GM18517 (cell line): ENCODE measurements at regions not wholly inside any gene's neighbourhood (a gene's known extent, or its start where the extent isn't known, plus 50 kb on each side); places are given as distances from the start of the nearest gene placed in this dataset.
"Not testable (repeated sequence)": the region's sequence is repeated elsewhere in the genome, so short reads cannot be mapped to it uniquely, and the experiment has no call there.

Source experiments
- ATAC-seq: cut with Tn5 transposase; IDR thresholded peaks from one replicate; pipeline ENCODE4 v1.9.1; 2021; ENCODE audit warnings: mild to moderate bottlenecking, moderate library complexity; ENCODE audit not compliant: unreplicated experiment

DNA sequence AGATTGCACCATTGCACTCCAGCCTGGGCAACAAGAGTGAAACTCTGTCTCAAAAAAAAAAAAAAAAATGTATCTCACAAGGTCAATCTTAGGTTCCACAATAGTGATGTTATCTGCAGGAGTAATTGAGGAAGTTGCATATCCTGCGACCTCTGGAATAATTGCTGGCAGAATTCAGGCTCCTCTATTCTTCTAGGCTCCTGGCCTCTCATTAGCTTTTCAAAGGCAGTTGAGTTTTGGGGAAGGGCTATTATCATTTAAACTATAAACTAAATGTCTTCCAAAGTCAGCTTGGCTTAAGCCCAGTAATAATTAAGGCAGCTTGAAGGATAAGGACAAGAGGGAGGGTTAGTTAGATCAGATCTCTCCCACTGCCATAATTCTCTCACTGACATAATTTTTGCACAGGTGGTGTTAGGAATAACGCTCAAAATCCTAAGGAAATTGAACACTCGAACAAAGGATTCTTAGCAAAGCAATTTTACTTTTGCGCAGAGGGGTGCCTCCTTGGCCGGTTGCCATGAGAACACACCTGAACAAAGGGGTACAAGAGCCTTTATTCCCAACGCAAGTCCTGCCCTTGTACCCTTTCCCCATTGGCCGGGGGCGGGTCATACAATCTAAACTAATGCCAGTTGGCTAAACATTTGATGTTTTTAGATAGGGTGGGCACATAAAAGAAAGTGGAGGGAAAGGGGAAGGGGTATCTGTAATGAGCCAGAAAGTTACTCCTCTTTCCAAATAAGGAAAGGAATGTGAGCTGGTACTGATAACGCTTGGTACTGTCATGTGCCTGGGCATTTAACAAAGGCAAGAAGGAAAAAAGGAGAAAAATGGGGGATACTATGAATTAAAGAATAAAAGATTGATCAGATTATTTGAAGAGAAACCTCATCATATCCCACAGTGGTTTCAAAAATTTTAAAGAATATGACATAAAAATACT, 106.4 kb upstream of the CCNG1 start:
- ATAC-seq, result no peak

- not testable (repeated sequence) for ATAC-seq
Measured at GRCh38 chr5:163336074-163336473, 101.3 kb upstream of the CCNG1 start.

- no peak for ATAC-seq
Measured at GRCh38 chr5:163339148-163339547, 98.2 kb upstream of the CCNG1 start.

DNA sequence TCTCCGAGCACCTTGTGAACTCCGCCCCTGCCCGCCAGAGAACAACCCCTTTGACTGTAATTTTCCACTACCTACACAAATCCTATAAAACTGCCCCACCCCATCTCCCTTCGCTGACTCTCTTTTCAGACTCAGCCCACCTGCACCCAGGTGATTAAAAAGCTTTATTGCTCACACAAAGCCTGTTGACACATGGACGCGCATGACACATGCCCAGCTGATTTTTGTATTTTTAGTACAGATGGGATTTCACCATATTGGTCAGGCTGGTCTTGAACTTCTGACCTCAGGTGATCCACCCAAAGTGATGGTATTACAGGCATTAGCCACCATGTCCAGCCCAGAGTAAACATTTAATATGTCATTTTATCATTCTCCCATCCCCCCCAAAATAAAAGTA, 97.0 kb upstream of the CCNG1 start:
- not testable (repeated sequence) for ATAC-seq

- ATAC-seq, result no peak
Measured at GRCh38 chr5:163342306-163342705, 95.1 kb upstream of the CCNG1 start.

DNA sequence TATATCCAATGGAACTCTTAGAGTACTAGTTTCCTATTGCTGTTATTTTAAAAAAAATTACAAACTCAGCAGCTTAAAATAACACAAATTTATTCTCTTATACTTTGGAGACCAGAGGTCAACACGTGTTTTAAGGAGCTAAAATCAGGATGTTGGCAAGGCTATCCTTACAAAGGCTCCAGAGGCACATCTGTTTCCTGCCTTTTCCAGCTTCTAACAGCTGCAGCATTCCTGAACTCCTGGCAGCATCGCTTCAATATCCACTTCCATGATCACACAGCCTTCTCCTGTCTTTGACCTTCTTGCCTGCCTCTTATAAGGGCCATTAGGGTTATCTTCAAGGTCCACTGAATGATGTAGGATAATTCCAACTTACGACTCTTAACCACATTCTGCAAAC, 92.2 kb upstream of the CCNG1 start:
- no peak for ATAC-seq

DNA sequence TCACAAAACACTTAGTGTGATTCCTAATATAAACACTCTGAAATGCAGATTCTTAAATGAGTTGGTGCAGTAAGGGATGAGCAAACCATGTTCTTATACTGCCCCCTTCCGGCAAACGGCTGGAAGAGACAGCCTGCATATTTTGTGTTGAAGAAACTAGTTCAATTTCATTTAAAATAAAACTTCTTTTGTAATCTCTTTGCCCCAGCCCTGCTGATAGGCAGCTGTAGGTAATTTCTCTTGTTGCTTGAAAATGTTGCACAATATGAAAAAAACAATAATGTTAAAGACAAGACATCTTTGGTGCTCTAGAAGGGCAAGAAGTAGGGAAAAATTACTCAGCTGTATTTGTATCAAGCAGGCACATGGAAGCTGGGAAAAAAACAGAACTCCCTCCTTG, 89.7 kb upstream of the CCNG1 start:
- ATAC-seq, result peak; percentile 73

DNA sequence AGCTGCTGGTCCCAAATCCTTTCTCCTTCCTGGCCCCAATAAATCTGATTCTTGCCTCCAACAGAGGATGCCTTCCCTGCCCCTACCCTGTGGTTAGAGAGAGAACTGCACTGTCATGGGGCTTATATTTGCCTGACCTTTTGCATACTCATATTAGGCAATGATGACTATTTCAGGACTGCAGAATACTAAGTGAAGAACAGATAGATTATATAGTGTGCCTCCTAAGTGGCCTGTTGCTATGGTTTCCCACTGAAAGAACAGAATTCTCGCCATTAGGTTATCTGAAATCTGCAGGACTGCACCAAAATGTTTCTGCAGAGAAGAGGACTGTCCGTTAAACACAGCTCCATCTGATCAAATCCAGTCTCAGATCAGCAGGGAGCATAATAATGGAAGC, 87.3 kb upstream of the CCNG1 start:
- ATAC-seq, result no peak

- no peak for ATAC-seq
Measured at GRCh38 chr5:163352531-163352930, 84.9 kb upstream of the CCNG1 start.

DNA sequence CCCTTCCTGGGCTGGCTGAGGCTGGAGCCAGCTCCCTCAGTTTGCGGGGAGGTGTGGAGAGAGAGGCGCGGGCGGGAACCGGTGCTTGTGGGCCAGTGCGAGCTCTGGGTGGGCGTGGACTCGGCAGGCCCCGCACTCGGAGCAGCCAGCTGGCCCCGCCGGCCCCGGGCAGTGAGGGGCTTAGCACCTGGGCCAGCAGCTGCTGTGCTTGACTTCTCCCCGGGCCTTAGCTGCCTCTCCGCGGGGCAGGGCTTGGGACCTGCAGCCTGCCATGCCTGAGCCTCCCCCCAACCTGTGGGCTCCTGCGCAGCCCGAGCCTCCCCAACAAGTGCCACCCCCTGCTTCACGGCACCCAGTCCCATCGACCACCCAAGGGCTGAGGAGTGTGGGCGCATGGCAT, 81.6 kb upstream of the CCNG1 start:
- ATAC-seq, result not testable (repeated sequence)

- ATAC-seq, result no peak
Measured at GRCh38 chr5:163357636-163358035, 79.8 kb upstream of the CCNG1 start.

DNA sequence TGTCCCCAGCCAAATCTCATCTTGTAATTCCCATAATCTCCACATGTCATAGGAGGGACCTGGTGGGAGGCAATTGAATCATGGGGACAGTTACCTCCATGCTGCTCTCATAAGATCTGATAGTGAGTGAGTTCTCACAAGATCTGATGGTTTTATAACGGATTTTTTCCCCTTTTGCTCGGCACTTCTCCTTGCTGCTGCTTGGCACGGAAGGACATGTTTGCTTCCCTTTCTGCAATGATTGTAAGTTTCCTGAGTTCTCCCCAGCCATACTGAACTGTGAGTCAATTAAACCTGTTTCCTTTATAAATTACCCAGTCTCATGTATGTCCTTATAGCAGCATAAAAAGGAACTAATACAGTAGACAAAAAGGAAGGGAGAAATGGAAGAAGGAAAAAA, 76.7 kb upstream of the CCNG1 start:
- ATAC-seq, result no peak

DNA sequence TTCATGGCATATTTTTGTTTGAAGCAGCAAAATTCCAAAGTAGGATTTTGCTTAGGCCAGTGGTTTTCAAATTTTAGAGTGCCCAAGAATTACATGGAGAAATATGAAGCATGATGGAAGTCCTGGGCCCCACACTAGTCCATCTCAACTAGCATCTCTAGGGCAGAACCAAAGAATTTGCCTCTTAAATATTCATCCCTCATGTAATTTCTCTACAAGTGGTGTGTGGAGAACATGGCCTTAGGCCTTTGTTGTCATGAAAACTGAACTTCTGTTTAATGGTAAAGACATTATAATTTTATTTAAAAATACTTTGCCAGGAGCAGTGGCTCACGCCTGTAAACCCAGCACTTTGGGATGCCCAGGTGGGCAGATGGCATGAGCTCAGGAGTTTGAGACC, 75.9 kb upstream of the CCNG1 start:
- no peak for ATAC-seq

DNA sequence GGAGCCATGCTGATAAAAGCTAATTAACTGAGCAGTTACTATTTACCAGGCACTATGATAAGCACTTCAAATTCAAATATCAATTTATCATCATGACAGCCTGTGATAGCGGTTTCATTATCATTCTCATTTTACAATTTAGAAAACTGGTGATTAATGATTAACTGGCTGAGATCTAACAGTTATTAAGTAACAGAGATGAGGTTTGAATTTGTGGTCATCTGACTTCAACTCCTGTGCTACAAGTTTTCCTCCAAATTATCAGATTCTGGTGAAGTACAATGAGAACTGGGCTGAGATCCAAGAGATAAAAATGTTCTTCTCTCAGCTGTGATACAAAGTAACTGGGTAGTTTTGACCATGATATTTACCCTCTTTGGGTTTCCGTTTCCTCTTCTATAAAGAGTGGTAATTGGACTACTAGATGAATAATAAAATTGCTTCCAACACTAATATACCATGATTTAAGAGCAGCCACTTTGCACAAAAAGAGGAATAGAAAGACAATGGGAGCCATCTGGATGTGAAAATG, 74.5 kb upstream of the CCNG1 start:
- no peak for ATAC-seq

- ATAC-seq, result no peak
Measured at GRCh38 chr5:163363389-163363788, 74.0 kb upstream of the CCNG1 start.

DNA sequence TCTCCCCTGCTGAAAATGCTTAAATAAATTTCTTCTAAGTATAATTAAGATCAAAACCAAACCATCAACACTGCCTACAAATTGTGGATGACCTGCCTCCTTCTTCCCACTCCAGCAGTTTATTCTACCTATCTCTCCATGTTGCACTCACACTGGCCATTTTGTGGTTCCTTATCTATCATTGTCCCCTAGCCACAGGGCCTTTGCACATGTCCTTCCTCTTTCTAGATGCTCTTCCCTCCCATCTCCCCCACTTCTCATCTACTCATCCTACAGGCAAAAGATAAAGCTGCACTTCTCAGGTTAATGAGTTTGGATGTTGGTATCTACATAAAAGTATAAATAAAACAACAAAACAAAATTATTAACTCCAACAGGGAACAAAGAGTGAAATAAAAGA, 70.6 kb upstream of the CCNG1 start:
- ATAC-seq, result no peak

DNA sequence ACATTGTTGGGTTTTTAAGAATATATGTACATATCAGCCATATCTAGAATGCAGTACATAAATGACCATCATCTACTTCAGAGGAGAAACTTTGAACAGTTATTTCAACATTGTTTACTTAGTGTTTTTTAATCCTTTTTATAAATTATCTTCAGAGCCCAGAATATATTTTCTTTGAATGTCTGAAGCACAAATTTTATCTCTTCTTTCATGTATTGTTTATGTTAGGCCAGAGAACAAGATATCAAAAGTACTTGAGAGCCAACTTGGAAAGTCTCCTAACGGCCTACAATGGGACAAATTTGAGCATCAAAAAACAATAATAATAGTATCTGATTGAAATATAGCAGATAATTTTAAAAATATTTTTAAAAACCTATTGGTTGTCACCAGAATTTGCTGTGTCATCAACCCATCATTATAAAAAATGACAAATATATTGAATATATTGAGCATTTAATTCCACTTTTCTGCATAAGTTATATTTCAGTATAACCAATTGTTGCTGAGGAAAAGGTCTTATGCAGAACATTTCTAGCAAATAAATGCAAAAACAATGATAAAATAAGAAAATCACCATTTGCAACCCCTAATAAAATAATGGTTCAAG, 67.5 kb upstream of the CCNG1 start:
- no peak for ATAC-seq

- ATAC-seq, result no peak
Measured at GRCh38 chr5:163373436-163374084, 63.8 kb upstream of the CCNG1 start.

DNA sequence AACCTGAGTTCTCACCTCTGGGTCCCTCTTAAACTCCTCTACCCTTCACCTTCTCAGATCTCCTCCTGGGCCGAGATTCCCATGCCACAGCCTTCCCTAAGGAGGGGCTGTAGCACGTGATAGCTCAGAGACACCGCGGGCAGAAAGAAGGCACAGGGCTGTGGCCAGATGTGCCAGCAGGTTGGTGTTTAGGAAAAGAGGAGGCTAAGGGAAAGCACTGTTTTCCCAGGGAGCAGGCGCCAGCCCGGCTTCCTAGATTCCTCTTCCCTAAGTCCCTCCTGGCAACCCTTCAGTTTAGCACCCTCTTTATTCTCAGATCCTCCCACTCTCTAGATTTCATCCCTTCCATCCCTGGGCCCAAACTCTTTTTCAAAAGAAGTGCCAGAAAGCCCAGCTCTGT, 59.4 kb upstream of the CCNG1 start:
- ATAC-seq, result no peak

DNA sequence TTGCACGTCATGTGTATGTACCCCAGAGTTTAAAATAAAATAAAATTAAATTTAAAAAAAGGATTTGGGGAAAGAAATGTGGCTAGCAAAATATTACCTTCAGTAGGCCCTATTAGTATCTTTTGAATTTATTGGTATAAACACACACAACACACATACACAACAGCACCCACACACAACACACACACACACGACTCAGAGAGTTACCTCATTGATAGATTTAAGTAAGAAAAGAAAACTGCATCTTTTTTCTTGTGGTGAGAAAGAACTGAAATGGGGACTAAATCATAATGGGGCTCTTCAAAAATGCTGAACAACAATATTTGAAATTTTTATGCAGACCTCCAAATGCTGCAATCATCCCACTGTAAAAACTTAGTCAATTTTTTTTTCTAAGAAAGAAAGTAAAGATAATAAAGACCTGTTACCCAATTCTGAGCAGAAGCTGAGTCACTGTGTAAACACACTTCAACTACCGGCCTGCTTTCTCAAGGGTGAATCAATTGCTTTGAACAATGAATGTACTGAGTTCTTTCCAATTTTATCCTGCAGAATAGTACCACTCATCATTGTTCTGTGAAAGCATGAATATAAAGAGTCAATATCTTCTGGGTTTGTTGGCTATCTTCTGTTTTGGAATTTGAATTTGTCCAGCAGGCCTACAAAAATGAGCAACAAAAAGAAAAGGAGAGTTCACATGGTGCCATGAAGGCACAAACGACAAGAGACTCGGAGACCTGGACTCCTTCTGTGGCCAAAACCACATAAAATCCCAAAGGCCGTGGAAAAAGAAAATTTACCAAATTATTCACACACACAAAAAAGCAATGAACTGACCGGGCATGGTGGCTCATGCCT, 57.9 kb upstream of the CCNG1 start:
- ATAC-seq, result no peak

GRCh38 chr5:163381832-163382231, 55.6 kb upstream of the CCNG1 start:
- ATAC-seq, result no peak
